Glutamatergic neuron (in vitro differentiated cells): ENCODE measurements at regions not wholly inside any gene's neighbourhood (a gene's known extent, or its start where the extent isn't known, plus 50 kb on each side); places are given as distances from the start of the nearest gene placed in this dataset.
A peak's percentile ranks its signal among the peaks of the same experiment; 100 is the strongest.

Source experiments
- DNase-seq: peaks from one replicate; pipeline ENCODE4 v3.0.0; 2022
- H3K27ac Mint-ChIP-seq: one replicate; pipeline ENCODE4 v1.8.0; 2020; ENCODE audit warnings: mild to moderate bottlenecking, mixed read lengths, inconsistent platforms; ENCODE audit not compliant: unreplicated experiment
- H3K27me3 Mint-ChIP-seq: one replicate; pipeline ENCODE4 v1.8.0; 2020; ENCODE audit warnings: mild to moderate bottlenecking, moderate library complexity, mixed read lengths, inconsistent platforms; ENCODE audit not compliant: unreplicated experiment
- H3K36me3 Mint-ChIP-seq: one replicate; pipeline ENCODE4 v1.8.0; 2020; ENCODE audit warnings: mild to moderate bottlenecking, mixed read lengths, inconsistent platforms; ENCODE audit not compliant: unreplicated experiment
- H3K4me1 Mint-ChIP-seq: one replicate; pipeline ENCODE4 v1.8.0; 2020; ENCODE audit warnings: mild to moderate bottlenecking, low read depth, mixed read lengths, inconsistent platforms; ENCODE audit not compliant: unreplicated experiment
- H3K4me3 Mint-ChIP-seq: one replicate; pipeline ENCODE4 v1.8.0; 2020; ENCODE audit warnings: mild to moderate bottlenecking, mixed read lengths, inconsistent platforms; ENCODE audit not compliant: unreplicated experiment
- H3K9me3 Mint-ChIP-seq: one replicate; pipeline ENCODE4 v1.8.0; 2020; ENCODE audit warnings: mild to moderate bottlenecking, moderate library complexity, mixed read lengths, inconsistent platforms; ENCODE audit not compliant: unreplicated experiment
- TF ChIP-seq, protein P1 (sequence below): fragments of 200-600 bp; sonication (generic); IDR thresholded peaks from one replicate; pipeline ENCODE4 v1.5.0; 2021; ENCODE audit not compliant: partially characterized antibody, unreplicated experiment

- TF ChIP-seq, protein P1, sequence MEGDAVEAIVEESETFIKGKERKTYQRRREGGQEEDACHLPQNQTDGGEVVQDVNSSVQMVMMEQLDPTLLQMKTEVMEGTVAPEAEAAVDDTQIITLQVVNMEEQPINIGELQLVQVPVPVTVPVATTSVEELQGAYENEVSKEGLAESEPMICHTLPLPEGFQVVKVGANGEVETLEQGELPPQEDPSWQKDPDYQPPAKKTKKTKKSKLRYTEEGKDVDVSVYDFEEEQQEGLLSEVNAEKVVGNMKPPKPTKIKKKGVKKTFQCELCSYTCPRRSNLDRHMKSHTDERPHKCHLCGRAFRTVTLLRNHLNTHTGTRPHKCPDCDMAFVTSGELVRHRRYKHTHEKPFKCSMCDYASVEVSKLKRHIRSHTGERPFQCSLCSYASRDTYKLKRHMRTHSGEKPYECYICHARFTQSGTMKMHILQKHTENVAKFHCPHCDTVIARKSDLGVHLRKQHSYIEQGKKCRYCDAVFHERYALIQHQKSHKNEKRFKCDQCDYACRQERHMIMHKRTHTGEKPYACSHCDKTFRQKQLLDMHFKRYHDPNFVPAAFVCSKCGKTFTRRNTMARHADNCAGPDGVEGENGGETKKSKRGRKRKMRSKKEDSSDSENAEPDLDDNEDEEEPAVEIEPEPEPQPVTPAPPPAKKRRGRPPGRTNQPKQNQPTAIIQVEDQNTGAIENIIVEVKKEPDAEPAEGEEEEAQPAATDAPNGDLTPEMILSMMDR, result no peak
- no peaks in the 10 kb centered on the region for H3K36me3 Mint-ChIP-seq
- H3K9me3 Mint-ChIP-seq, result peaks cover 4% of the 10 kb centered on the region
- H3K27me3 Mint-ChIP-seq, result peaks cover 2% of the 10 kb centered on the region
- no peak overlapping the region for H3K27ac Mint-ChIP-seq
- no peak for DNase-seq
- H3K4me3 Mint-ChIP-seq, result no peak overlapping the region
- peaks cover 28% of the 10 kb centered on the region for H3K4me1 Mint-ChIP-seq
Observed at GRCh38 chr12:18923721-18924120, 185.8 kb downstream of the CAPZA3 start.

DNA sequence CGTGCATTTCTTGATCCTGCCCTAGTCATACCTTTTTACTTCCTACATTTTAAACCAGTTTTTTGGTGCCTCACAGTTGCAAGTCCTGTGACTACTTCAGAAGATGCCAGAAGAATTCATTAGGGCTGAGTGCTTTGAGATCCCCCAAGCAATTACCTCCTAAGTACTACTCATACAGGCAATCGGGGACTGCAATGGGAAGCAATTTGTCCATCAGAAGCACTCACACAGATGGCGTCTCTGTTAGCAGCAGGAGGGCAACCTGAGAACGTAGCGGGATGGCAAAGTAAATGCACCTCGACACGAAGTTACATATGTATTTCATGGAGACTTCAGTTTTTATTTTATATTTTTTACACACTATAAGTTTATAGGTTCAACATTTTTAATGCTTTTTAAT is 188.3 kb downstream of the CAPZA3 start:
- Mint-ChIP-seq H3K27ac (peak overlapping the region; percentile 86), H3K4me3 (peak overlapping the region; percentile 24), H3K36me3 (peaks cover 15% of the 10 kb centered on the region), H3K9me3 (peaks cover 8% of the 10 kb centered on the region), H3K27me3 (peaks cover 4% of the 10 kb centered on the region), H3K4me1 (peaks cover 28% of the 10 kb centered on the region)
- TF ChIP-seq, protein P1, result no peak
- DNase-seq, result peak; percentile 60

DNA sequence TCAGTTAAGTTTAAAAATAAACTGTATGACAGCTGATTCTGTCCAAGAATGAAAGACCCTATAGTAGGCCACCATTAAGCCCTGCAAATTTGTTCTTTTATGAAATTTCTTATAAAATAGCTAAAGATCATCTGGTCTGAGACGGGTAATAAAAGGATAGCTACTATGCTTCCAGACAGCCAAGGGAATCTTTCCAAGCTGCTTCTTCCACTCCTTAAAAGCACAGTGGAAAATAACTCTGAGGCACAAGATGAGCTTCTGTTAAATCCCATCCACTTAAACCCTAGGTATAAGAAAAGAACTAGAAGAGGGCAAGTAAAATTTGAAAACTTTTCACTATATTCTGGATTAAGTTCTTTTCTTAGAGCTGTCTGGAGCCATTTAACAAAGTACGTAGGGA is 194.3 kb downstream of the CAPZA3 start:
- DNase-seq, result no peak
- Mint-ChIP-seq H3K27me3 (peaks cover 2% of the 10 kb centered on the region), H3K4me3 (no peak overlapping the region), H3K4me1 (peaks cover 13% of the 10 kb centered on the region), H3K27ac (no peak overlapping the region), H3K36me3 (peaks cover 27% of the 10 kb centered on the region), H3K9me3 (peaks cover 4% of the 10 kb centered on the region)
- TF ChIP-seq, protein P1, result no peak

- peaks cover 4% of the 10 kb centered on the region for H3K9me3 Mint-ChIP-seq
- H3K4me3 Mint-ChIP-seq, result no peak overlapping the region
- H3K36me3 Mint-ChIP-seq, result peaks cover 27% of the 10 kb centered on the region
- TF ChIP-seq, protein P1, result no peak
- peaks cover 2% of the 10 kb centered on the region for H3K27me3 Mint-ChIP-seq
- no peak for DNase-seq
- peaks cover 13% of the 10 kb centered on the region for H3K4me1 Mint-ChIP-seq
- no peak overlapping the region for H3K27ac Mint-ChIP-seq
Observed at GRCh38 chr12:18932715-18933114, 194.8 kb downstream of the CAPZA3 start.

GRCh38 chr12:18935371-18935965 is 194.1 kb upstream of the PLEKHA5 start:
- Mint-ChIP-seq H3K4me1 (peaks cover 28% of the 10 kb centered on the region), H3K27ac (no peak overlapping the region), H3K36me3 (peaks cover 19% of the 10 kb centered on the region), H3K27me3 (no peaks in the 10 kb centered on the region), H3K9me3 (peaks cover 4% of the 10 kb centered on the region), H3K4me3 (no peak overlapping the region)
- no peak for DNase-seq
- TF ChIP-seq, protein P1, result no peak
